ENCODE measurements at regions not wholly inside any gene's neighbourhood (a gene's known extent, or its start where the extent isn't known, plus 50 kb on each side); places are given as distances from the start of the nearest gene placed in this dataset.
"Not testable (repeated sequence)": the region's sequence is repeated elsewhere in the genome, so short reads cannot be mapped to it uniquely, and the experiment has no call there.

GRCh38 chr11:60610702-60611101 is 88.7 kb upstream of the MS4A8 start:
- no peak overlapping the region for H4K91ac ChIP-seq (ENCODE audit: low read depth, low read length)
- H2AFZ ChIP-seq (ENCODE audit: insufficient read depth, low read length, poor library complexity): no peak overlapping the region
- WGBS (ENCODE audit: extremely low coverage, insufficient coverage, insufficient read length): no CpG with 5 or more reads among the region's 1 CpG
- H3K27me3 ChIP-seq (ENCODE audit: insufficient read depth, low read length): no peaks in the 10 kb centered on the region
- H3K14ac ChIP-seq (ENCODE audit: low read length): no peak overlapping the region
- no peak overlapping the region for H2BK12ac ChIP-seq (ENCODE audit: low read length)
- no peaks in the 10 kb centered on the region for H3K36me3 ChIP-seq (ENCODE audit: control insufficient read depth in 1 of 2, insufficient read depth in 2 of 2, low read length in 2 of 2)
- no peaks in the 10 kb centered on the region for H3K79me1 ChIP-seq (ENCODE audit: low read length)
- no peak overlapping the region for H3K4me3 ChIP-seq (ENCODE audit: low read depth, low read length)
- no peak for DNase-seq
- no peaks in the 10 kb centered on the region for H3K4me1 ChIP-seq (ENCODE audit: control insufficient read depth in 1 of 2, insufficient read depth in 2 of 2, low read length in 2 of 2)
- H3K79me2 ChIP-seq (ENCODE audit: control insufficient read depth, insufficient read depth, low read length, poor library complexity): no peaks in the 10 kb centered on the region
- H2BK120ac ChIP-seq (ENCODE audit: insufficient read depth, low read length, poor library complexity): no peak overlapping the region
- H3K9ac ChIP-seq (ENCODE audit: low read length): no peak overlapping the region
- H3K18ac ChIP-seq (ENCODE audit: low read length): no peak overlapping the region
- no peak overlapping the region for H3K23ac ChIP-seq (ENCODE audit: low read length)
- H3K4me2 ChIP-seq (ENCODE audit: low read length): no peak overlapping the region
- no peak overlapping the region for H4K12ac ChIP-seq (ENCODE audit: low read depth, low read length)
- H4K8ac ChIP-seq (ENCODE audit: low read depth, low read length): no peak overlapping the region
- no peak overlapping the region for H3K4ac ChIP-seq (ENCODE audit: low read depth, low read length)
- H2AK5ac ChIP-seq (ENCODE audit: low read length): no peak overlapping the region
- H3K9me3 ChIP-seq (ENCODE audit: insufficient read depth, low read depth, low read length): no peaks in the 10 kb centered on the region
- no peak overlapping the region for H3K27ac ChIP-seq (ENCODE audit: low read depth, low read length)
- H2BK5ac ChIP-seq (ENCODE audit: low read depth, low read length, poor library complexity): no peak overlapping the region

DNA sequence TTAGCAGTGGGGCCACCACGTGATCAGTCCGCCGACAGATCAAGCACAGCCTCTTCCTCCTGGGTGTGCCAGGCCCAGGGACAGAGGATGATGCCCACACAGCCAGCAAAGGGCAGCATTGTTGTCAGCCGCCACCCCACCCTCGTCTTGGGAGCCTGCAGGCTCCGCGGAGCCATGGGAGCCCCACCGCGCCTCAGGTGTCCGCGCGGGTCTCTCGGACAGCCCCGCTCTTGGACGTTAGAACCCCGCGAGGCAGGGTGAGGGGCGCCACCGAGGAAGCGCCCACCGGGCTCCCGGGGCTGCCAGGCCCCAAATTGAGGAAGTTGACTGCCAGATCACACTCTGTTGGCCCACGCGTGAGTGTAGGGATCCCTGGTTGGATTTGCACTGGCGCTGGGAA is 83.9 kb upstream of the MS4A8 start:
- H3K36me3 ChIP-seq (ENCODE audit: control insufficient read depth in 1 of 2, insufficient read depth in 2 of 2, low read length in 2 of 2): no peaks in the 10 kb centered on the region
- no peaks in the 10 kb centered on the region for H3K4me1 ChIP-seq (ENCODE audit: control insufficient read depth in 1 of 2, insufficient read depth in 2 of 2, low read length in 2 of 2)
- H3K14ac ChIP-seq (ENCODE audit: low read length): no peak overlapping the region
- H3K27me3 ChIP-seq (ENCODE audit: insufficient read depth, low read length): no peaks in the 10 kb centered on the region
- H2BK120ac ChIP-seq (ENCODE audit: insufficient read depth, low read length, poor library complexity): no peak overlapping the region
- H3K9ac ChIP-seq (ENCODE audit: low read length): no peak overlapping the region
- H4K12ac ChIP-seq (ENCODE audit: low read depth, low read length): peak overlapping the region; percentile 30
- no peaks in the 10 kb centered on the region for H3K79me1 ChIP-seq (ENCODE audit: low read length)
- WGBS (ENCODE audit: extremely low coverage, insufficient coverage, insufficient read length): no CpG with 5 or more reads among the region's 25 CpGs
- no peaks in the 10 kb centered on the region for H3K79me2 ChIP-seq (ENCODE audit: control insufficient read depth, insufficient read depth, low read length, poor library complexity)
- no peak overlapping the region for H3K4me2 ChIP-seq (ENCODE audit: low read length)
- no peak overlapping the region for H2BK12ac ChIP-seq (ENCODE audit: low read length)
- H4K8ac ChIP-seq (ENCODE audit: low read depth, low read length): peak overlapping the region; percentile 38
- no peaks in the 10 kb centered on the region for H3K9me3 ChIP-seq (ENCODE audit: insufficient read depth, low read depth, low read length)
- H3K4ac ChIP-seq (ENCODE audit: low read depth, low read length): no peak overlapping the region
- H3K27ac ChIP-seq (ENCODE audit: low read depth, low read length): no peak overlapping the region
- no peak overlapping the region for H3K4me3 ChIP-seq (ENCODE audit: low read depth, low read length)
- H2AK5ac ChIP-seq (ENCODE audit: low read length): peak overlapping the region; percentile 37
- no peak overlapping the region for H4K91ac ChIP-seq (ENCODE audit: low read depth, low read length)
- H3K18ac ChIP-seq (ENCODE audit: low read length): no peak overlapping the region
- H3K23ac ChIP-seq (ENCODE audit: low read length): no peak overlapping the region
- no peak overlapping the region for H2BK5ac ChIP-seq (ENCODE audit: low read depth, low read length, poor library complexity)
- DNase-seq: no peak
- no peak overlapping the region for H2AFZ ChIP-seq (ENCODE audit: insufficient read depth, low read length, poor library complexity)

DNA sequence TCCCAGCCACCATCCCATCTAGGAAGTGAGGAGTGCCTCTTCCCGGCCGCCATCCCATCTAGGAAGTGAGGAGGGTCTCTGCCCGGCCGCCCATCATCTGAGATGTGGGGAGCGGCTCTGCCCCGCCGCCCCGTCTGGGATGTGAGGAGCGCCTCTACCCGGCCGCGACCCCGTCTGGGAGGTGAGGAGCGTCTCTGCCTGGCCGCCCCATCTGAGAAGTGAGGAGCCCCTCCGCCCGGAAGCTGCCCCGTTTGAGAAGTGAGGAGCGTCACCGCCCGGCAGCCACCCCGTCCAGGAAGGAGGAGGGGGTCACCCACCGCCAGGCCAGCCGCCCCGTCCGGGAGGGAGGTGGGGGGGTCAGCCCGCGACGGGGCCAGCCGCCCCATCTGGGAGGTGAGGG is 77.5 kb upstream of the MS4A8 start:
- H3K9ac ChIP-seq (ENCODE audit: low read length); H3K79me1 ChIP-seq (ENCODE audit: low read length); H4K91ac ChIP-seq (ENCODE audit: low read depth, low read length); H2BK120ac ChIP-seq (ENCODE audit: insufficient read depth, low read length, poor library complexity); H4K12ac ChIP-seq (ENCODE audit: low read depth, low read length); H3K27me3 ChIP-seq (ENCODE audit: insufficient read depth, low read length); H2AFZ ChIP-seq (ENCODE audit: insufficient read depth, low read length, poor library complexity); H2BK12ac ChIP-seq (ENCODE audit: low read length); H3K79me2 ChIP-seq (ENCODE audit: control insufficient read depth, insufficient read depth, low read length, poor library complexity); H3K4me2 ChIP-seq (ENCODE audit: low read length); H3K4ac ChIP-seq (ENCODE audit: low read depth, low read length); H3K18ac ChIP-seq (ENCODE audit: low read length); H2AK5ac ChIP-seq (ENCODE audit: low read length); H3K4me3 ChIP-seq (ENCODE audit: low read depth, low read length); H2BK5ac ChIP-seq (ENCODE audit: low read depth, low read length, poor library complexity); H4K8ac ChIP-seq (ENCODE audit: low read depth, low read length); H3K4me1 ChIP-seq (ENCODE audit: control insufficient read depth in 1 of 2, insufficient read depth in 2 of 2, low read length in 2 of 2); DNase-seq; H3K9me3 ChIP-seq (ENCODE audit: insufficient read depth, low read depth, low read length); H3K14ac ChIP-seq (ENCODE audit: low read length); H3K23ac ChIP-seq (ENCODE audit: low read length); H3K36me3 ChIP-seq (ENCODE audit: control insufficient read depth in 1 of 2, insufficient read depth in 2 of 2, low read length in 2 of 2); H3K27ac ChIP-seq (ENCODE audit: low read depth, low read length): not testable (repeated sequence)
- no CpG with 5 or more reads among the region's 30 CpGs for WGBS (ENCODE audit: extremely low coverage, insufficient coverage, insufficient read length)

- not testable (repeated sequence) for H4K91ac ChIP-seq (ENCODE audit: low read depth, low read length); H3K27ac ChIP-seq (ENCODE audit: low read depth, low read length); H3K4me3 ChIP-seq (ENCODE audit: low read depth, low read length); H3K23ac ChIP-seq (ENCODE audit: low read length); H3K79me1 ChIP-seq (ENCODE audit: low read length); H3K36me3 ChIP-seq (ENCODE audit: control insufficient read depth in 1 of 2, insufficient read depth in 2 of 2, low read length in 2 of 2); H2AFZ ChIP-seq (ENCODE audit: insufficient read depth, low read length, poor library complexity); H4K8ac ChIP-seq (ENCODE audit: low read depth, low read length); H2AK5ac ChIP-seq (ENCODE audit: low read length); H3K9me3 ChIP-seq (ENCODE audit: insufficient read depth, low read depth, low read length); H3K27me3 ChIP-seq (ENCODE audit: insufficient read depth, low read length); H4K12ac ChIP-seq (ENCODE audit: low read depth, low read length); H2BK12ac ChIP-seq (ENCODE audit: low read length); DNase-seq; H2BK120ac ChIP-seq (ENCODE audit: insufficient read depth, low read length, poor library complexity); H3K79me2 ChIP-seq (ENCODE audit: control insufficient read depth, insufficient read depth, low read length, poor library complexity); H3K4me1 ChIP-seq (ENCODE audit: control insufficient read depth in 1 of 2, insufficient read depth in 2 of 2, low read length in 2 of 2); H3K14ac ChIP-seq (ENCODE audit: low read length); H3K4me2 ChIP-seq (ENCODE audit: low read length); H3K9ac ChIP-seq (ENCODE audit: low read length); H3K4ac ChIP-seq (ENCODE audit: low read depth, low read length); H2BK5ac ChIP-seq (ENCODE audit: low read depth, low read length, poor library complexity); H3K18ac ChIP-seq (ENCODE audit: low read length)
- WGBS (ENCODE audit: extremely low coverage, insufficient coverage, insufficient read length): no CpG with 5 or more reads among the region's 27 CpGs
Observed at GRCh38 chr11:60622776-60623175, 76.6 kb upstream of the MS4A8 start.

All from trophoblast cell (in vitro differentiated cells and primary cell).